Left renal cortex interstitium (tissue), 4 donors: ENCODE measurements at regions not wholly inside any gene's neighbourhood (a gene's known extent, or its start where the extent isn't known, plus 50 kb on each side); places are given as distances from the start of the nearest gene placed in this dataset.

Experiments
- DNase-seq, 4 donors: peaks; one replicate each; pipeline ENCODE4 v3.0.0-alpha.2; 2013; ENCODE audit warnings: low read depth in 4 of 4, low spot score in 2 of 4, missing footprints in 1 of 4

- no peak for DNase-seq
These were observed 55.4 kb downstream of the GSX1 start for GRCh38 chr13:27847669-27848068.

GRCh38 chr13:27851096-27851850 lies 59.0 kb downstream of the GSX1 start:
- DNase-seq, result no peak

DNA sequence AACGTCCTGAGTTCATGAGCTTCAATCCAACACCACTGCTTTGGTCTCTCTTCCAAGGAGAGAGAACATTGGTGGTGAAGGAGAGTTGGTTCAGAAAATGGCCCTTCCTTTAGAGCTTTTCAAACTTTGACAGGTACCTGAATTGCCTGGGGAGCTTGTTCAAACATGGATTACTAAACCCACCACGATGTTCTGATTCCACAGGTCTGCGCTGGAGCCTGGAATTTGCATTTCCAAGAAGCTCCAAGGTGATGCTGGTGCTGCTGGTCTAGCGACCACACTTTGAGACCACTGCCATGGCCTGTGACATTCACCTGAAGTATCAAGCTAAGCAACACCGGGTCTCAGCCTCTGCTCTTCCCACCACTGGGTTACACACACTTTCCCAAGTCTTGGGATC lies 60.2 kb downstream of the GSX1 start:
- no peak for DNase-seq

DNA sequence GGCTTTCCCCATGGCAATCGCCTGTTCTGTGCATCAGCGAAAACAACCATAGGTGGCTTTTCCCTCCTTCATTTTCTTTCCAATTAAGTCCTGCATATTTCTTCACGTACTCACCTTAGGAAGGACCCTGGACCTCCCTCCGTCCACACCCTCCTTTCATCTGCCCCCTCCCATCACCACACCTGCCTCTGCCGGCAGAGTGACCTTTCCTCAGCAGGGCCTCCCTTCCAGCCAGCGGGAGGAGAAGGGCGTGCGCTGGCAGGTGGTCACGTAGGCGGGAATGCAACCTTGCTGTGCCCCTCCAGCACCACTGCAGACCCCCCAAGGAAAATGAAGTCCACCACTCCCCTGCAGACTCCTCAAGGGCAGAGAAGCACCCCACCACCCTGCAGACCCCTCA lies 61.1 kb downstream of the GSX1 start:
- DNase-seq, result no peak

DNA sequence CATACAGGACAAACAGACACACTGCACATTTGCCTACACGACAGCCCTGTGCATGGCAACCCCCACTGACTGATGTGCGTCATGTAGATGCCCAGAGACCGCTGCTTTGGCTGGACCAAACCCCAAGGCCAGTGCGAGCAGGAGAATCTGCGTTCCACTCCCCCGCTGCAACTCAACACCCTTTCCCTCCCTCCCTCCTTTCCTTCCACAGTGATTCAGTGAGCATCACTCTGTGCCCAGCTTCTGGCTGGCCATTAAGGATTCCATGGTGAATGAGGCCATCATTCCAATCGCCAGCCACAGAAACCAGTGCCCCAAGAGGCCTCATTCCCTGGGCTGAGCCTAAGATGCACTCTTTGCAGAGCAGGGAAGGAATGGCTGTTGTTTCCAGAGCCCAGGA lies 61.6 kb downstream of the GSX1 start:
- peak in 1 of 4 donors; percentile 19 for DNase-seq

DNA sequence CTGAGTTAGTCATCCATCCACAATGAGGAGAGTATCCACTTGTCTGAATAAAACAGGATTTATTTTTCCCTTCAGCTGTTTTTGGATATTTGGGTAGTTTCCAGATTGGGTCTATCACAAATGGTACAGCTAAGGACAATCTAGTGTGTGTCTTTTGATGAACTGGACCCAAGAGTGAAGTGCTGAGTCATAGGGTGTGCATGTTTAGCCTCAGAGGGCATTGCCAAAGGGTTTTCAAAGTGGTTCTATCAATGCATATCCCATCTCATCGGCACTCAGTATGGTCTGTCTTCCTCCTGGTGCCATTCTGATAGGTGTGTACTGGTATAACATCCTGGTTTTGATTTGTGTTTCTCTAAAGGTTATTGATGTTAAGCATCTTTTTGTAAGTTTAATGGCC lies 62.3 kb downstream of the GSX1 start:
- no peak for DNase-seq

DNA sequence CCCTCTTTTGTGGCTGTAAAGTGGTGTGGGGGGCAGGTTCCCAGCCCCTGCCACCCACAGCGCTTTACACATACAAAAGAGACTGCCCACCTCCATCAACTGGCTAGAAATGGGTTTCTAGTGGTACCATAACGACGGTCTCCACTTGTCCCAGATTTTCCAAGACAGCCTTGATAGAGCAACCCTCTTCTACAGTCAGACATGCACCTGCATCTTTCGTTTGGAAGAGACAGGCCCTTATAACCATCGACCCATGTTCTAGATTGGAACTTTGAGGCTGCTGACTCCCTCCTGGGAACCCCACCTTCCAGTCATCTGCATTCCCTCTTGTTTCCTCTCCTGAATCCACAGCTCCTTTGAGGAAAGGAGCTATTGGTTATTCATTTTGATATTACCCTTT lies 63.1 kb downstream of the GSX1 start:
- no peak for DNase-seq

DNA sequence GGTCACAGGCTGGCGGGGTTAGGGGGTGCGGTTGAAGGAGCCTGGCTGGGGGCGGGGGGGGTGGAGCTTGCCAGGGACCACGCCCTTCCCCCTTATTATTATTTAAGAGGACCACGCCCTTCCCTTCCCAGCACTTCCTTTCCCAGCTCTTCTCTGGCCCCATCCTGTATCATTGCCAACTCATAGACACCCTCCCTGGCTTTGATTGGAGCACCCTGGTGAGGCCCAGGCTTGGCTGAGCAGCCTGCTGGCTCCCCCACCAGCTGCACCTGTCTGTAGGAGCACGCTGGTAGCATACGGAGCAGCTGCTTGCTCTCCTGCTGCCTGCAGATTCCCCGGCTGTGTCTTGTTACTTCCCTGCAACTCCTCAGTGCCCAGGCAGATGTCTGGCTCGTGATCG lies 62.5 kb upstream of the PDX1 start:
- no peak for DNase-seq

DNA sequence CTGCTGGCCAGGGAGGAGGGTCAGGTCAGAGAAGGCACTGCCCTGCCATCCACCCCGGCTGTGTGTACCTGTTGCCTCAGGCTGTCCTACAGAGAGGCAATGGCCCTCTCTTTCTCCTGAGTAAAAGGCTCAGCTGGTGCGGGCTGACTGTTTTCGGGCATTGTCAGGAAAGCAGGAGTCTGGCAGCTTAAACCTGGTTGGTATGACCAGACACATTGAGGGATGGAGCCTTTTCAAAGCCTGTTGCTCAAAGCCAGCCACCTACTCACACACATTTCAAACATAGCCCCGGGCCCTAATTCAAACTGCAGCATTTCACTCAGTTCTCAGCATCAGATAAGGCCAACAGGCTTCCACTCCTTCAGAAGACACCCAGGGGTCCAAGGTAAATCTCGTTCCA lies 61.8 kb upstream of the PDX1 start:
- no peak for DNase-seq

DNA sequence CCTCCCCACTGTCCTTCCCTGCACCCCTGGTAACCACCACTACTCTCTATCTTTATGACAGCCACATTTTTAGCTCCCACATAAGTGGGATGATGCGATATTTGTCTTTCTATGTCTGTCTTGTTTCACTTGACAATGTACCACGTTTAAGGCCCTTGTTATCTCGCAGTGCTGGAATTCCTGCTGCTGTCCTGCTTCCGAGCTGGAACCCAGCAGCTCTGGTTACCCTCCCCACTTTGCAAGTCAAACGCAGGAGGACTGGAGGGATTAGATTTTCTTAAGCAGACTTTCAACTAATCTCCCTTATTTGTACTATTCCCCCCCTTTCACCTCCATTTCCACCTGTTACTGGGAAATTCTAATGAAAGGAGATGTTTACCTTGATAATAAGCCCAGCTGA lies 59.1 kb upstream of the PDX1 start:
- DNase-seq, result no peak

DNA sequence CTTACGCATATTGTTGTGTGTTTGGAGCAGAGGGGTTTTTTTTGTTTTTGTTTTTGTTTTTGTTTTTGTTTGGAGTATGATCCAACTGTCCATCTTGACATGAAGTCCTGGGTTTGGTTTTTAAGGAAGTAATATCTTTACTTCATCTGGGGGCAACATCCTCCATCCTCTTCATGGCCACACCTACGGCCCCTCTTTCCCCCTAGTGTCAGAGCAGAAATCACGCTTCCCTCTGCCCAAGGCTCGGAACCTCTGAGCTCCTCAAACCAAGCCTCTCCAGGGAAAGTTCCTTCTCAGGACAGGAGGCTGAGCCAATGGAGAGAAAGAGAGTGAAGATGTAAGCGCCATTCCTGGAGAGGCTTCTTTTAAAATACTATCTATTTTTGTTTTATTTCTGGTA lies 58.6 kb upstream of the PDX1 start:
- DNase-seq, result no peak

DNA sequence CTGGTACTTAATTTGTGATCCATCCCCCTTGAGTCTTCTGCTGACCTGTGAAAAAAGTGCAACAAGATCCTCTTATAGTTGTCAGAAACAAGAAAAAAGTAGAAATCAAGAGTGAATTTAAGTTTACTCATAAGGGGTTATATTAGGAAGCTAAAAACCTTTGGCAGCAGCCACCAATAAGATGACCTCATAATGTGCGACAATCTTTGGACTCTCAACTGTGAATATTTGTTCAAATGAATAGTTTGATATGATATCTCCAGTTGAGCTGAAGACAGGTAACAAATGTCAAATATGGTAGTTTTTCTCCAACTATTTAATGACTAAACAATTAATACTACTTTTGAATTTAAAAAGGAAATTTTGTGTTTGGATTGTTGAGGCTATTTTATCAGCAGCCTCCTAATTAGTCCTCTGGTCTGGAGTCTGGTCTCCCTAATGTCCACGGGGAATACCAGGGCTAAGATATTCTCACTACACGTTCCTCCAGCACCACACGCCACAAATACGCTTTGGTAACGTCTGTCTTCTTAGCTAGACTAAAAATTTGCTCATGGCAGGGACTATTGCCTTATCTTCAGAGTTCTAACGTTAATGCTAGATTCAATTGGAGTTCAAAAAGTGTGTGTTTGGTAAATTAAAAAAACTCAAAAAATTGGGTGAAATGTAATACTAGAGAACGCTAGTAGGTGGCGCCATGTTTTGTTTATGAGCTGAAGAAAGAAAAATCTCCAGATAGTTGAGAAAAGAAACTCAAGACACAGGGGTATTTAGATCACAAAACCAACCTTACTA lies 51.0 kb upstream of the PDX1 start:
- DNase-seq, result no peak

DNA sequence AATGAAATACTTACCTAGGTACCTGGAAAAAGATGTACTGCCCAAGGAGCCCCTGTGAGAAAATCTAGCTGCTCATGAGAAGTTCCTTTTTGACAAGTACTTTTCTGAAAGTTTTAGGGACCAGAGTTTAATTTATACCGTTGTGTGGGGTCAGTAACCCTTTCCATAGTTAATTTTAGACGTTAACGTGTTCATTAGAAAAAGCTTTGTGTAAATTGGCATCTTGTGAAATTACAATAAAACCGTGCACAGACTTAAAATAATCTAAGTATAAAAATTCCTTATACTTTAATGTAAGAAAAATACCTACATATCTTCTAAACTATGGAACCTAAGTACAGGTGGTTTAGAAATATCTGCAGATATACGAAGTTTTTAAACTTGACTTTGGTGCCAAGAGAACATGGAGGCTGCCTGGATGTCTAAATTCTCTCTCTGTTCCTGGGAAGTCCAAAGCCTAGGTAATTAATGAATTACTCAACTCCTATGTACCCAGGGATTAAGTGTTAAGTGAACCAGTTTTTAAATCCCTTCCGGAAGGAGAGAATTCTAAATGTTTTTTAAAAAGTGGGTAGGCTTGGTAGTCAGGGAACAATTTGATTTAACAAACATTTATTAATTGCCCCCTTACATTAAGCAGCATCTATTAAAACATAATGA lies 50.2 kb upstream of the PDX1 start:
- no peak for DNase-seq
